Limb (tissue), 2 donors: ENCODE measurements at regions not wholly inside any gene's neighbourhood (a gene's known extent, or its start where the extent isn't known, plus 50 kb on each side); places are given as distances from the start of the nearest gene placed in this dataset.
"Not testable (repeated sequence)": the region's sequence is repeated elsewhere in the genome, so short reads cannot be mapped to it uniquely, and the experiment has no call there.

Experiments
- DNase-seq, 2 donors: peaks; one replicate each; pipeline ENCODE4 v3.0.0-alpha.2; 2016; ENCODE audit errors: extremely low spot score in 2 of 2

DNA sequence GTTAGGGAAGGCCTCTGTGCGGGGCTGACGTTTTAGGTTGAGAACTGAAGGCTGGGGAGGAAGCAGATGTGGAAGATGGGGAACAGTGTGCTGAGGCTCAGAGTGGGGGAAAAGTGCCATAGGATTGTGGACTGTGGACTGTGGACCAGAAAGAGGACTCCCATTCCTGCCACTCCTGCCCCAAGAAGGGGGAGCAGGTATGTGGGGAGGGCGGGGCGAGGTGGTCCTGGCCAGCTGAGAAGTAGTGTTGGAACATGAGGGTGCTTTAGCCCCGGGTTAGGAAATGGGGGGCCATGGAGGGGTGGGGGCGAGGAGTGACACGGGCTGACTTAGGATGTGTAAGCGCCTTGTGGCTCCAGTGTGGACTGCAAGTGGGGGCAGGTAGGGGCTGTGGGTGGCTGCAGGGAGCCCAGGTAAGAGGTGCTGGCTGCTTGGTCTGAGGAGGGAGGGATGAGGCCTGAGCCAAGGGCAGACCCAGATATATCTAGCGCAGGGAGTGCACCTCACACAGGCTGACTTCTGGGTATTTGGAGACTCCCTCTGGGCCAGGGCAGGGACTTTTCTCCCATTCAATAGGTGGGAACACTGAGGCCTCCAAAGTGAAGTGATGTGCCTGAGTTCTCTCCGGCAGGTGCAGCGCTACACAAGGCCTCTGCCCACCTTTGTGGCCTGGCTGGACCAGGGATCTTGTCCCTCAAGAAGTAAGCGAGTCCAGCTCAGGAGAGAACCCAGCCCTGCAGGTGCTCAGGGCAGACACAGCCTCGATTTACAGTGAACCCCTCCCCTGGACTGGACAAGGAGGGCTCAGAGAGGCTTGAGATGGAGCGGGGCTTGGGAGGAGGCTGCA is 76.6 kb upstream of the TOX2 start:
- DNase-seq: no peak

DNA sequence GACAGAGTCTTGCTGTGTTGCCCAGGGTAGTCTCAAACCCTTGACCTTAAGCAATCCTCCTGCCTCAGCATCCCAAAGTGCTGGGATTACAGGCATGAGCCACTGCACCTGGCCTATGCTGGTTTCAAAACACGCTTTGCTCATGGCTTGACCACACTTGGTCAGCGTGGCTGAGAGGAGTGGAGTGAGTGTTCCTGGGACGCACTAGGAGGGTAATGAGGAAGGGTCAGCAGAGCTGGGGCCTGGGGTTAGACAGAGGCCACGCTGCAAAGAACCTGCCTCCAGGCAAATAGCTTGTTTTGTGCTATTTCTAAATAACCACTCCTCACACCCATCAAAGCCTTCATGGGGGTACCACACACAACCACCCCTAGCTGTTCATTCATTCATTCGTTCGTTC is 77.9 kb upstream of the TOX2 start:
- DNase-seq: no peak

GRCh38 chr20:43835944-43836508 is 78.6 kb upstream of the TOX2 start:
- DNase-seq: no peak

GRCh38 chr20:43833511-43834395 is 80.9 kb upstream of the TOX2 start:
- DNase-seq: no peak

DNA sequence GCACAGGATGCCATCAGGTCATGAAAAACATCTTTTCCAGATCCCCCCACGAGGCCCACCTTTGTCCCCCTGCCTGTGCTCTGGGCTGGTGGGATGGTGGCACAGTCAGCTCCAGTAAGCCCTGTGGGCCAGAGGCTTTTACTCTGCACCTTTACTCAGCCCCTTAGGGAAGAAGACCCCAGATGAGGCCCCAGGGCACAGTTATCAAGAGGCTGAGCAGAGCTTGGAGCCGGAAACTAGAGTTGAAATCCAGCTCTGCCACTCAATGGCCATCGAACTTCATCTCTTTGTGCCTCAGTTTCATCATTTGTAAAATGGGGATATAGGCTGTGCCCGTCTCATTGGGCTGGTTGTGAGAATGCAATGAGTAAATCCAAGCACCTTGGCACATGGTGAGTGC is 81.7 kb upstream of the TOX2 start:
- no peak for DNase-seq

- no peak for DNase-seq
These were observed 82.4 kb upstream of the TOX2 start for GRCh38 chr20:43832096-43832816.

GRCh38 chr20:43831481-43832065 is 83.1 kb upstream of the TOX2 start:
- DNase-seq: no peak

DNA sequence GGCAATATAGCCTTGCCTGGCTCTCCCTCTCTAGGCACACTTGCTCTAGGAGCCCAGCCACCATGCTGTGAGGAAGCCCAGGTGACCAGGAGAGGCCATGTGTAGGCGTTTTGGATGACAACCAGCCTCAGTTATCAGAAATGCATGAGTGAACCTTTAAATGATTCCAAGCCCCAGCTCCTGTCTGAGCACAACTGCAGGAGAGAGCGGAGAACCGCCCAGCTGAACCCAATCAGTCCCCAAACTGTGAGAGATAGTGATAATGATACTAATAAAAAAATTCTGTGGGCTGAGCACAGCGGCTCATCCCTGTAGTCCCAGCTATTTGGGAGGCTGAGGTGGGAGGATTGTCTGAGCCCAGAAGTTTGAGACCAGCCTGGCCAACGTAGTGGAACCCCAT is 83.8 kb upstream of the TOX2 start:
- no peak for DNase-seq

DNA sequence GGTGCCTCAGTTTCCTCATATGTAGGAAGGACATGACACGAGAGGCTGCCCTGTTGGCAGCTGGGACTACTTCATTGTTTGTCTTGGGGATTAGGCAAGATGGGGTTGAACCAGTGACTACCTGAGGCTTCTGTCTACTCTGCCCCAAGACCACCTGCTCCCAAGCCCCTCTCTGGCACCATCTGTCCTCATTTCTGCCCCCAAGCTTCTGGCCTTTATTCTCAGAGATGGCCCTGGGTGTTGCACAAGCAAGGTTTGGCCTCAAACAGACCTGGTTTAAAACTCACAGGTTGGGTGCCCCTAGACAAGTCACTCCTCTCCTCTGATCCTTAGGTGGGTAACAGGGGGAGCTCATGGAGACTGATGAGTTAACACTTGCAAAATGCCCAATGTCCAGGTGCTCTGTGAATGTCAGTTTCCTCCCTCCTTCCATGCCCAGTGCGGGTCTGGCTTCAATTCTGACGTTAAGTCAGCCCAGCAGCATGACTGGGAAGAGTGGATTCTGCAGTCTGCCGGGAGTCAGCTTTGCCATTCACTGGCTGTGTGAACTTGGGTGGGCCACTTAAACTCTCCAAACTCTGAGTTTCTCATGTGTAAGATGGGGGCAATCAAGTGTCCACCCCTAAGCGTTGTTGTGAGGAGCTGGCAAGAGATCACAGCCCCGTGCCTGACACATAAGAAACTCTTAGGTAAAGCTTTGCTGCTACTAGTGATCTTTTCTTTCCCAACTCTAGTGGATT is 84.5 kb upstream of the TOX2 start:
- DNase-seq: no peak

DNA sequence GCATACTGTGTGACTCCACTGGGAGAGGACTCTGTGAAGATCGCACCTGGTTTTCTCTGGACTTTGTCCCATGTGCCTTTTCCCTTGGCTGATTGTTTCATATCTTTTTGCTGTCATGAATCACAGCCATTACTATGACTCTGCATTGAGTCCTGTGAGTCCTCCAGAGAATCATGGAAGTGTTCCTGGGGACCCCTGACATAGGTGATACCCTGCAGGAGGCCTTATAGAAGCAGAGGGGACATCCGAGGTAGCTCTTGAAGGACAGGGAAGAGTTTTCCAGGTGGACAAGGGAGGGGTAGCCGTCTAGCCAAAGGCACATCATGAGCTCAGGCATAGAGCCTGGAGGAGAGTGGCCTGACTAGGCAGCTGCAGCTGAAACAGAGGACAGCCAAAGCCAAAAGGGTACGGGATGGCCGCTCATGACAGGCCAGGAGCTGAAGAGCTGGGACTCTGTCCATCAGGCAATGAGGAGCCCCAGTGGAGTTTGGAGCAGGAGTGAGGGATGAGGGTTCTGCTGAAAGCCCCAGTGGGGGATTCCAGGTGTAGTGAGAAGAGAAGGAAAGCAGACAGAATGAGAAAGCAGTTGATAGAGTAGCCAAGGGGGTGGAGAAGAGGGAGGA is 86.6 kb upstream of the TOX2 start:
- DNase-seq: no peak

- not testable (repeated sequence) for DNase-seq
These were observed 87.7 kb upstream of the TOX2 start for GRCh38 chr20:43826943-43827342.

DNA sequence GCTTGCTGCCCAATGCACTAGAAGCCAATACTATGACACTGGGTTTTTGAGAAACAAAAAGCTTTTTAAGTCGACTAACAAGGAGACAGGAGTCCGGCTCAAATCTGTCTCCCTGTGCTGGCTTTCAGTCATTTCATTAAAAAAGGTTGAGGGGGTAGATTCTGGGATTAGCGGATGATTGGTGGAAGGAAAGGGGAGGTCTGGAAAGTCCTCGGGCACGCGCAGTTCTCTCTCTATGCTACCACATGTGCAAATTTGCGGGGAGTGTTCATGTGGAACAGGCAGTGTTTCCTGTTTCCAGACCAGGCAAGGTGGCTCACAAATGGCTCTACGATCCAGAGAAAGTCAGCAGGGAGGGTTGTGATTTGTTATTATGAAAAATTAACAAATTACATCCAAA is 89.1 kb upstream of the TOX2 start:
- no peak for DNase-seq

GRCh38 chr20:43825051-43825402 is 89.6 kb upstream of the TOX2 start:
- DNase-seq: no peak

DNA sequence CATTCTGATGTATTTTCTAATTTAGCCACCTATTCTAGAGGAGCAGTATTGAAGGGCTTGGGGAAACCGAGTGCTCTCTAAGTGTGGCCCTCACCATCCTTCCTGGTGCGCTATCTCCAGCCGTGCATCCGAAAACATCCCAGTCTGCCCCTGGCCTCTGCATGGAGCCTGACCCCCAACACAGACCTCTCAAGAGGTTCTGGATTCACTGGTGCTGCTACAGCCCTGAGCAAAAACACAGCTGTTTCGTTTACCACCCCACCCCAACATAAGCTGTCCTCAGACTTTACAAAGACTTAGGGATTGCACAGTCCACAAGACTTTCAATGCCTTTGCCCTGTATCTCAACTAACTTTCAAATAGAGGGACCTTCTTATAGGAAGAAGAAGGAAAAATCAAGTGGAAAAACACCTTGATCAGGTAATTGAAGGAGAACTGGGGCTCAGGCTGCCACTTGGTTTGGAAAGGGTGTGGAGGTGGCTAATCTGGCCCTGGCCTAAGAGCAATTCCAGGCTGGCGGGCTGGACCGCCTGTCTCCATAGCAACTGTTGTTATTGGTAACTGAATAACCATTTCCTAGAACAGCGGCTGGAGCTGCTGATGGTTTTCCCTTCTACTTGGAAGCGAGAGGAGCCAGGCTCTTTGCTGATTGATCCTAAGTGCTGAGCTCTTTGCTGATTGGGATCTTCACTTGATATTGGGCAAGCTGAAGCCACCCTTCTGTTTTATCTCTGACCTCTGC is 90.2 kb upstream of the TOX2 start:
- peak in 1 of 2 donors; percentile 21 for DNase-seq

- DNase-seq: no peak
These were observed 92.9 kb upstream of the TOX2 start for GRCh38 chr20:43821795-43822194.

- no peak for DNase-seq
These were observed 93.8 kb upstream of the TOX2 start for GRCh38 chr20:43820731-43821330.

GRCh38 chr20:43812216-43812615 is 85.4 kb upstream of the GTSF1L start:
- no peak for DNase-seq

DNA sequence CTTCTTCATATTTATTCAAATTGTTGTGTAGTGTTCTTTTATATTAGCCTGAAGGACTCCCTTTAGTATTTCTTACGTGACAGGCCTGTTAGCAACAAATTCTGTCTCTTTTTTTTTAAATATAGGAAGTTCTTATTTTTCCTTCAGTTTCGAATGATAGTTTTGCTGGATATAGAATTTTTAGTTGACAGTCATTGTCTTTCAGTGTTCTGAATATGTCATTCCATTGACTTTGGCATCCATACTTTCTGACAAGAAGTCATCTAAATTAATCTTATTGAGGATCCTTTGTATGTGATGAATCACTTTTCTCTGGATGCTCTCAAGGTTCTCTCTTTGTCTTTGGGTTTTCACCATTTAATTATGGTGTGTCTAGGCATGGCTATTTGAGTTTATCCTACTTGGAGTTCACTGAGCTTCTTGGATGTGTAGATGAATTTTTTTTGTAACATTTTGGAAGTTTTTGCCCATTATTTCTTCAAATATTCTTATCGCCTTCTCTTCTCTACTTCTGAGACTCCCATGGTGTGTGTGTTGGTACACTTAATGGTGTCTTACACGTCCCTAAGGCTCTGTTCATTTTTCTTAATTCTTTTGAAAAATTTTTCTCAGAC is 82.5 kb upstream of the GTSF1L start:
- DNase-seq: no peak

GRCh38 chr20:43804781-43805180 is 78.0 kb upstream of the GTSF1L start:
- DNase-seq: no peak
